ENCODE measurements at regions not wholly inside any gene's neighbourhood (a gene's known extent, or its start where the extent isn't known, plus 50 kb on each side); places are given as distances from the start of the nearest gene placed in this dataset.

GRCh38 chr10:20622531-20623211 lies 274.4 kb downstream of the NEBL start:
- H3K9me3 ChIP-seq (ENCODE audit: severe bottlenecking): no peaks in the 10 kb centered on the region
- no peak overlapping the region for H3K27ac ChIP-seq (ENCODE audit: poor library complexity, severe bottlenecking)
- TF ChIP-seq, protein P1, sequence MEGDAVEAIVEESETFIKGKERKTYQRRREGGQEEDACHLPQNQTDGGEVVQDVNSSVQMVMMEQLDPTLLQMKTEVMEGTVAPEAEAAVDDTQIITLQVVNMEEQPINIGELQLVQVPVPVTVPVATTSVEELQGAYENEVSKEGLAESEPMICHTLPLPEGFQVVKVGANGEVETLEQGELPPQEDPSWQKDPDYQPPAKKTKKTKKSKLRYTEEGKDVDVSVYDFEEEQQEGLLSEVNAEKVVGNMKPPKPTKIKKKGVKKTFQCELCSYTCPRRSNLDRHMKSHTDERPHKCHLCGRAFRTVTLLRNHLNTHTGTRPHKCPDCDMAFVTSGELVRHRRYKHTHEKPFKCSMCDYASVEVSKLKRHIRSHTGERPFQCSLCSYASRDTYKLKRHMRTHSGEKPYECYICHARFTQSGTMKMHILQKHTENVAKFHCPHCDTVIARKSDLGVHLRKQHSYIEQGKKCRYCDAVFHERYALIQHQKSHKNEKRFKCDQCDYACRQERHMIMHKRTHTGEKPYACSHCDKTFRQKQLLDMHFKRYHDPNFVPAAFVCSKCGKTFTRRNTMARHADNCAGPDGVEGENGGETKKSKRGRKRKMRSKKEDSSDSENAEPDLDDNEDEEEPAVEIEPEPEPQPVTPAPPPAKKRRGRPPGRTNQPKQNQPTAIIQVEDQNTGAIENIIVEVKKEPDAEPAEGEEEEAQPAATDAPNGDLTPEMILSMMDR (IDR thresholded peaks at IDR 0.05; ENCODE audit: poor library complexity, severe bottlenecking): no peak
- DNase-seq (ENCODE audit: low spot score): no peak
- no peaks in the 10 kb centered on the region for H3K36me3 ChIP-seq (ENCODE audit: low read depth)
- H3K4me1 ChIP-seq (ENCODE audit: insufficient read depth, poor library complexity, severe bottlenecking): no peaks in the 10 kb centered on the region
- peak; percentile 61 for ATAC-seq (ENCODE audit: low read depth)
- no peak overlapping the region for H3K4me3 ChIP-seq (ENCODE audit: severe bottlenecking)
- peaks cover 18% of the 10 kb centered on the region for H3K27me3 ChIP-seq (ENCODE audit: insufficient read depth, poor library complexity, severe bottlenecking)

GRCh38 chr10:20620981-20621380 lies 276.1 kb downstream of the NEBL start:
- peaks cover 5% of the 10 kb centered on the region for H3K27me3 ChIP-seq (ENCODE audit: insufficient read depth, poor library complexity, severe bottlenecking)
- H3K4me3 ChIP-seq (ENCODE audit: severe bottlenecking): no peak overlapping the region
- no peak for ATAC-seq (ENCODE audit: low read depth)
- no peaks in the 10 kb centered on the region for H3K4me1 ChIP-seq (ENCODE audit: insufficient read depth, poor library complexity, severe bottlenecking)
- TF ChIP-seq, protein P1 (IDR thresholded peaks at IDR 0.05; ENCODE audit: poor library complexity, severe bottlenecking): no peak
- DNase-seq (ENCODE audit: low spot score): no peak
- H3K27ac ChIP-seq (ENCODE audit: poor library complexity, severe bottlenecking): no peak overlapping the region
- no peaks in the 10 kb centered on the region for H3K9me3 ChIP-seq (ENCODE audit: severe bottlenecking)
- no peaks in the 10 kb centered on the region for H3K36me3 ChIP-seq (ENCODE audit: low read depth)

GRCh38 chr10:20618011-20618547 lies 279.0 kb downstream of the NEBL start:
- no peaks in the 10 kb centered on the region for H3K36me3 ChIP-seq (ENCODE audit: low read depth)

GRCh38 chr10:20616918-20617810 lies 279.9 kb downstream of the NEBL start:
- ATAC-seq (ENCODE audit: low read depth) (no peak), DNase-seq (ENCODE audit: low spot score) (no peak)
- no peak overlapping the region for H3K4me3 ChIP-seq (ENCODE audit: severe bottlenecking)
- no peaks in the 10 kb centered on the region for H3K9me3 ChIP-seq (ENCODE audit: severe bottlenecking)
- H3K27me3 ChIP-seq (ENCODE audit: insufficient read depth, poor library complexity, severe bottlenecking): peaks cover 4% of the 10 kb centered on the region
- H3K36me3 ChIP-seq (ENCODE audit: low read depth): no peaks in the 10 kb centered on the region
- no peak overlapping the region for H3K27ac ChIP-seq (ENCODE audit: poor library complexity, severe bottlenecking)
- no peaks in the 10 kb centered on the region for H3K4me1 ChIP-seq (ENCODE audit: insufficient read depth, poor library complexity, severe bottlenecking)
- TF ChIP-seq, protein P1 (IDR thresholded peaks at IDR 0.05; ENCODE audit: poor library complexity, severe bottlenecking): no peak

More at GRCh38 chr10:20618011-20618547, 279.0 kb downstream of the NEBL start:
- H3K9me3 ChIP-seq (ENCODE audit: severe bottlenecking): no peaks in the 10 kb centered on the region
- no peak overlapping the region for H3K4me3 ChIP-seq (ENCODE audit: severe bottlenecking)
- TF ChIP-seq, protein P1 (IDR thresholded peaks at IDR 0.05; ENCODE audit: poor library complexity, severe bottlenecking): no peak
- no peak overlapping the region for H3K27ac ChIP-seq (ENCODE audit: poor library complexity, severe bottlenecking)
- H3K27me3 ChIP-seq (ENCODE audit: insufficient read depth, poor library complexity, severe bottlenecking): peaks cover 5% of the 10 kb centered on the region
- no peak for DNase-seq (ENCODE audit: low spot score)
- ATAC-seq (ENCODE audit: low read depth): no peak
- H3K4me1 ChIP-seq (ENCODE audit: insufficient read depth, poor library complexity, severe bottlenecking): no peaks in the 10 kb centered on the region

Data from RWPE2 (cell line).